ENCODE measurements at regions not wholly inside any gene's neighbourhood (a gene's known extent, or its start where the extent isn't known, plus 50 kb on each side); places are given as distances from the start of the nearest gene placed in this dataset.

- DNase-seq, result no peak
These were observed 51.1 kb upstream of the SNX2 start for GRCh38 chr5:122723606-122724352.

Data from hematopoietic multipotent progenitor cell treated with erythropoietin and hydrocortisone succinate and interleukin-3 and kit ligand, for 8 days (in vitro differentiated cells).